HG03135 (cell line): ENCODE measurements at regions not wholly inside any gene's neighbourhood (a gene's known extent, or its start where the extent isn't known, plus 50 kb on each side); places are given as distances from the start of the nearest gene placed in this dataset.
"Not testable (repeated sequence)": the region's sequence is repeated elsewhere in the genome, so short reads cannot be mapped to it uniquely, and the experiment has no call there.

Source experiments
- ATAC-seq: cut with Tn5 transposase; IDR thresholded peaks from one replicate; pipeline ENCODE4 v1.9.1; 2021; ENCODE audit warnings: mild to moderate bottlenecking, moderate library complexity; ENCODE audit not compliant: unreplicated experiment

DNA sequence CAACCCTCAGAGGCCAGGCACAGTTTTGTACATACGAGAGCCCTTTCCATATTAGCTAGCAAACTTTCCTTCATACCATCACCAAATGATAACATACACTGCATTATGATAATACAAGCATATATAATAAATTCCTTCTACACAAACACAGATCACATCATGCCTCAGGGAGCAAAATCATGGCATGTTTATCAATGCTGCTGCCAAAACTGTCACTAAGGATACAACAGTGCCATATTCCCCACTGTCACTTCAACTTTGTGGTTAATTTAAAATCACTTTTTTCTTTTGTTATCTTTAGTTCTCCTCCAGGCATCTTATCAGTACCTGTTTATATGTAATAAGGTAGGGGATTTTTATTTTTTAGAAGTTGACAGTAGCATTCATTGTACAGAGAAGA is 196.3 kb downstream of the EPM2A start:
- no peak for ATAC-seq

DNA sequence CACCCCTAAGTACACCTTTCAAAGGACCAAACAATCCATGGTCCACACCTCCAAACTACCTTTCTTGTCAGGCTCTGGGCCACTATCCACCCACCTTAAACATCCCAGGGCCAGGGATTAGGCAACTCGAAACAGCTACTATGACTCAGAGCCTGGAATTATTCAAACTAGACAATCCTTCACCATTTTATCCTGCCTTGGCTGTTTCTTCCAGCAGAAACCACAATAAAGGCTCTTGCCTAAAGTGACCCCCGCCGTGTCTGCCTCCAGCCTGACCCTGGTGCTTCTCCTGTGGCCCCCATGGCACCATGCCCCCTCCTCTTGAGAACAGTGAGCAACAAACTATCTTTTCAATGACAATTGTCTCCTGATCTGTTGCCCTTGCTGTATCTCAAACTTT is 195.5 kb downstream of the EPM2A start:
- no peak for ATAC-seq

DNA sequence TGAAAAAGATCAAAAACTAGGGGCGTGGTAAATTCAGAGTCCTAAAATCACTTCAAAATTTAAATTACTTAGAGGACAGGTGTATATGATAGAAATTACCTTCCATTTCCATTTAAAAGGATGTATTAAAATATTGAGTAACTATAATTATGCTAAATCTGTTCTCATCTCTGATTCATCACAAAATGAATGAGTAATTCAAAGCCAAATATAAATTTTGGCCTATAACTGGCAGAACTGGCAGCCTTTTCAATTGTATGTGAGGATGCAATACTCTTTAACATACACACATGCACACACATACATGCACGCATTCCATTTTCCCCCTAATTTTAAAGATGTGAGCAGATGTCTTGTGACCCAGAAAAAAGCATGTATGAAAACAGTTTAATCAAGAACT is 194.6 kb downstream of the EPM2A start:
- no peak for ATAC-seq

DNA sequence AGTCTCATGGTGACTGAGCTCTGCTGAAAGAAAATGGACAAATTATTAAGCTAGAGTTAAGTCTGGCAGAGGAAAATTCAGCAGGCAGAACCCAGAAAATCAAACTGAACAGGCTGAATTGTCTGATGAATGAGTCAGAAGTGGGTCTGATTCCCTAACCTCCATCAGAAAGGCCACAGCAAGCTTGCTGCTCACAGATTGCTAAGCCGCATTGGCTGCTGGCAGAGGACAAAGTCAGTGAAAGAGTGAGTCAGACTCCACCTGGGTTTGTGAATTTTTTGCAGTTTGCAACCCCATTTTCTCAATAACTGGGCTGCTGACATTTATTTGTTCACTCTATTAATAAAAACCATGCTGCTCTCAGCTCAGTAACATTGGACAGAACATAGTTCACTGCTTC is 191.3 kb downstream of the EPM2A start:
- ATAC-seq: no peak

DNA sequence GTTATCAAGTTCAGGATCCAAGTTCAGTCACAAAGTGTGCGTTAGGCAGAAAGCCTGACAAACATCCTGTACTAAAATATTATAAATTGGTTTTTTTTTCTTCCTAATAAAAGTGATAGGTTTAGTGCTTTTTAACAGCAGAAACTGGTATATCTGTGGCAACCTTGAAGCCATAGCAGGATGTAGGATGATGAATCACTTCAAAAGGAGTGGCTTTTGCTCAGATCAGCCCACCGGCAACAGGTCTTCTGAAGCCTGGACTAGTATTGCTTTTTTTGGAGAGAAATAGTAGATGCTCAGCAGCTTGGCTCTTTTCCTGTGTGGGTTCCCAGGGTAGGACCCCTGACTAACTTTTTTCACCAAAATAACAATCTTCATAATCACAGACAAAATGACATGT is 190.8 kb downstream of the EPM2A start:
- ATAC-seq: no peak

DNA sequence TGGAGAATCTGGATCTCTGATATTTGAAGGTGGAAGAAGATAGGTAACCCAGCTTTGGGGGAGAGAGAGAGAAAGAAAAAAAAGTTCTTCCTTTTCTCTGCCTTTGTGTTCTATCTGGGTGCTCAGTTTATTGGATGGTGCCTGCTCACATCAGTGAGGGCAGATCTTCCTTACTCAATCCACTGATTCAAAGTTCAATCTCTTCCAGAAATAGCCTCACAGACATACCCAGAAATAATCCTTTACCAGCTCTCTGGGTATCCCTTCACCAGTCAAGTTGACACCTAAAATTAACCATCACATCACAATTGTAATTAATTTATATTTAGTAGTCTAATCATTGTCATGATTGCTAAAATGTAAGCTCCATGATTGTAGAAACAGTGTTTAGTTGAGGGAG is 189.1 kb downstream of the EPM2A start:
- ATAC-seq: no peak

DNA sequence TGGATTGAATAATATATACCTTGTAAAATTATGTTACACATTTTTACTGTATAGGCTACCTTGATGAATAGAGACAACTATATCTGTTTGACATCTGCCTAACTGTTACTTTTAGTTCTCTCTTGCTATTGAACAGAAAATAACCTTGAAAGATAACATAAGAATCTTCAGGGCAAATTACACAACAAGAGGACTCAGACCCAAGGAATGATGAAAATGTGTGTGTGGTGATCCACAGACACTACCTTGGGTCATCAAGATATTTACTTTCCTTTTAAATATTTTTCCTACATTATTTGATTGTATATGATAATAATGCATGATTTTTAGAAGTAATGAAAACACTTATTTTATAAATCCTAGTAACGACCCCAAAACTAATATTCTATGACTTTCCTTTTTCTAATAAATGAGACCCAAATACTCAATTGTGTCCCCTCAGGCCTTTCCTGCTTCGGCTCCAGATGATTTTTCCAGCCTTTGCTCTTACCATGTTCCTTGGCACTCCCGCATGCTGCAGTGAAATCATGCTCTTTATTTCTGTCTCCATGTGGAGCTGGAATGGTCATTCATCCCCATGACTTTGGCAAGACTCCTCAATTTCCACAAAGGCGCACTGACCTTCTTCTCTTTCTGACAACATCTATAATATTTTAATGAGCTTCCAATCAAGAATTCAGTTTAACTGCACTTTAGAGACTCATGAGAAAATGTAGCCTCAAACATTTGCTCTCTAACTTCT is 187.6 kb downstream of the EPM2A start:
- no peak for ATAC-seq

DNA sequence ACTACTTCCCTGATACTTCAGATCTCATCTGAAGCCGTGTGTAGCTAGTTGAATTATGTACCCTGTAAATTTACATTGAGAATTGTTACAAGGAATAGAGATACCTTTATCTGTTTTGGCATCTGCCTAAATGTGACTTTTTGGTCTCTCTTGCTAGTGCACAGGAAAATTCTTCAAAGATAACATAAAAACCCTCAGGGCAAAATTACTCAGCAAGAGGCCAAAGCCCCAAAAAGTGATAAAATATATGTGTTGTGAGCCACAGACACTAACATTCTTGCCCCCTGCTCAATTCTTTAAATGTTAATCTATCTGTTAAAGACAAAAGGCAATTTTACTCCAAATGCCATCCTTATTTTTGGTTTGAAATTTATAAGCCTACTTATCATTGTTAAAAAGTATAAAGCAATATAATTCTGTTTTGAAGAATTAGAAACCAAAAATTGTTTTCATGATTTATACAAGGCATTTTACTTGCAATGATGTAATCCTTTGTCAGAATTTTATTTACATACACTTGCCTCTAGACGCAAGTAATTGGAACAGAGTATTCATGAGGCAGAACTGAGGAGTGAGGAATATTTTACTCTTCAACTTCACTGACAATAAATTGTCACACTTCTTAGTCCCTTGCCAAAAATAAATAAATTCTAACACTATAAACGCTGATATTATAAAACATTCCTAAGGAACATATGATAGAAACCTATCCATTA is 186.2 kb downstream of the EPM2A start:
- no peak for ATAC-seq

DNA sequence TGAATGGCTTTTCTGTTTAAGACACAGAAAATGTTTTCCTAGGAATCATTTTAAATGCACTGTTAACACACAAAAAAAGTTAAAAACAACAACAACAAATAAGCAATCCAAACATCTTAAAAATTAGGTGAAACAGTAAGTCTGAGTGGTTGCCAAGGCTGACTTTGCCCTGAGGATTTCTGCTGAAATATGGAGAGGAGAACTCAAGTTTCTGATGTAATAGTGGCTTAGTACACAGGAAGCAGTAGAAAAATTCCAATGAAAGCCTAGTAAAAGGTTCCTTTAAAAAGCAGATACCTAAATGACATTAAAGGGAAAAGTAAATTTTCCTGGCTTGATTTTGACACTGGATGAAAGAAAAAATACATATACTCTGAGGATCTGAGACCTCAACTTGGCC is 184.2 kb downstream of the EPM2A start:
- ATAC-seq: no peak

DNA sequence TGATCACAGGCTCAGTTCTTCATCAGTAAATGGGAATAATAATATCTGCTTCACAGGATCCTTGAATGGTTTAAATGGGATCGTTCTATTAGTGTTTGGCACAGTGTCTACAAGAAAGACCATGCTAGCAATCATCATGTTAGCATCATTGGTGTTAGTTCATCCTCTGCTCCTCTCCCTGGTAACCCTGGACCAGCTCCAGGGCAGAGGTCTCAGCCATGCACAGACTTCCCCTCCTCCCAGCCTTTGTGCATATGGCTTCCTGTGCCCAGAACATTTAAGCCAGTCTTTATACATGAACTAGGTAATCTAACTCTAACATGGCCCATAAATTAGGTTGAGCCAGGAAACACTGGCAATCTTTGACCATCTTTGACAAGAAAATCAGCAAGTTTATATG is 180.2 kb downstream of the EPM2A start:
- no peak for ATAC-seq

DNA sequence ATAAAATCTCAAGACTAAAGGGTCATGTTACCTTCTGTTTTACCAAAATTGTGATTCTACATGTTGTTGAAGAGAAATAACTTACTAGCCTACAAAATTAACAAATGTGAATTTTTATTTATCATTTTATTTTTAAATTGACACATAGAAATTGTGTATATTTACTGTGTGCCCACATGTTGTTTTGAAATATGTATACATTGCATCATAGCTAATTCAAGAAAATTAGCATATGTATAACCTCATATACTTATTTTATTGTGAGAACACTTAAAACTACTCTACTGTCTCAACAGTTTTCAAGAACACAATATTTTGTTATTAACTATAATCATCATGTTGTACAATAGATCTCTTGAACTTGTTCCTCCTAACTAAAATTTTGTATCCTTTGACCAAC is 177.8 kb downstream of the EPM2A start:
- ATAC-seq: no peak

DNA sequence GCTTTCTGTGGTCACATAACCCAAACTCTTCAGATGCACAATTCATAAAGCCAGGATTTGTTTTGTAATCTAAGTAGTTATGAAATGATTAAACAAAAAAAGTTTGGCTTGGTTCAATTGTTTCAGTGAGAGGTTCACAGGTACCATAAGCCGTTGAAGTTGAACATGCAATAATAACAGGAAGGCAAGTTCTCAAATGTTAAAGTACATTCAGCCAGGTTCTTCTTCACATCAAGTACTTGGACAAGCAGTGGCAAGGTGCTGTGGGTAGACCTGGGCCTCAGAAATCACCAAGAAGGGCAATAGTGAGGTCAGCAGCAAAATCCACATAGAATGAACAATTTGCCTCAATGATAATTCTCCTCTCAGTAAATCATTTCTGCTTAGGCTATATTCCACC is 175.5 kb downstream of the EPM2A start:
- ATAC-seq: no peak

DNA sequence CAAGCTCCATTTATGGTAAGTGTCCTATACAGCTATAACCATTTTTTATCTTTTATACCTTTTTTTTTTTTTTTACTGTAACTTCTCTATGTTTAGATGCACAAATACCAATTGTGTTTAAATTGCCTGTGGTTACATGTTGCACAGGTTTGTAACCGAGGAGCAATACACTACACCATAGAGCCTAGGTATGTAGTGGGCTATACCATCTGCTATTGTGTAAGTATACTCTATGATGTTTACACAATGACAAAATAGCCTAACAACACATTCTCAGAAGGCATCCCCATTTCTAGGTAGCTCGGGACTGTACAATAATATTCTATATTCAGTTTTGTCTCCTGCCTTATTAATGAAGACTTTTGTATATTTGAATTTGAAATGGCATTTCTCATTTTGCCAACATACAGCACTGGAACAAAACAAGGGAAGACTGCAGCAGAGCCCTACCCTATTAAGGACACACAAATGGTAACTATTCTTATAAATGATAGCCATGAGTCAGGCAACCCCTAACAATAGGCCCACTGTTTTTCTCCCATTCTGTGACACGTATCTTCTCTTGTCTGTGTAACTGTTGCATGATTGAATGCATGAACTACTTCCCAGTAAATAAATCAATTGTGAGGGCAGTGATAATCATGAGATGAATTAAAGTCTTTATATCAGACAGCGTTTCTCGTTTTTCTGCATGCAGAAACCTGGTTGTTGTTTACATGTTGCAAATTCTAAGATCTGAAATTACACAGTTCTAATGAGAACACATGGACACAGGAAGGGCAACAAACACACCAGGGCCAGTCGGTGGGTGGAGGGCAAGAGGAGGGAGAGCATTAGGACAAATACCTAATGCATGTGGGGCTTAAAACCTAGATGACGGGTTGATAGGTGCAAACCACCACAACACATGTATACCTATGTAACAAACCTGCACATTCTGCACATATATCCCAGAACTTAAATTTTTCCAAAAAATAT is 173.9 kb downstream of the EPM2A start:
- ATAC-seq: no peak

DNA sequence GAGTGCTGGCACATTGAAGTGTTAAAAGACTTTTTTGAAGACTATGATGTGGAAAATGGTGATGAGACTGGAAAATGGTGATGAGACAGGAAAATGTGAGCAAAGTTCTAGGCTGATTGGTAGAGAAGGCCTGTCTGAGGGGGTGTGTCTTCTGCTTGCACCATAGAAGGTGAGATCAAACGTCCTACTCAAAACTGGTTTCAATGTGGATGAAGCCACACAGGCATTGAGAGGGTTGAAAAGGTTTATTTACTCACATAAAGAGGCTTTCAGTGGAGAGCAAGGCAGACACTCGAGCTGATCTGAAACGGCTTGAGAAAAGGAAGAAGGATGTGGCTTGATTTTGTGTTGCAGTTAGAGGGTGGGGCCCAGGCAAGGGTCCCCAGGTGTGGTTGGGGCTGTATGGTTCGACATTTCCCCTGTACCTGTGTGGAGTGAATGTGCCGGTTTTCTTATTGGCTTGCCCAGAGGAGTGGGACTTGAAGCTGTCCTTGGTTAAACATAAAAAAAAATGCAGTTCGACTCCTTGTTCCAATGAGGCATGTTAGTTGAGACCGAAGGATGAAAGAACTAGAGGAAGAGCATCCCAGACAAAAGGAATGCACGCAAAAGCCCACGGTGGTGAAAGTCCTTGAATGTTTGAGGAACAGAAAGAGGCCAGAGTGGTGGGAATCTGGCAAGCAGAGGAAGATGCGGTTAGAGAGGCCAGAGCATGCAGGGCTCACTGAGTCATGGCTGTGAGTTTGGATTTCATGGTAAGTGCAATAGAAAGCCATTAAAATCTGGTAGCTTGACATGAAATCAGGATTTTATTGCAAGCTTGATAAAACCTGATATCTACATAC is 172.3 kb downstream of the EPM2A start:
- no peak for ATAC-seq

DNA sequence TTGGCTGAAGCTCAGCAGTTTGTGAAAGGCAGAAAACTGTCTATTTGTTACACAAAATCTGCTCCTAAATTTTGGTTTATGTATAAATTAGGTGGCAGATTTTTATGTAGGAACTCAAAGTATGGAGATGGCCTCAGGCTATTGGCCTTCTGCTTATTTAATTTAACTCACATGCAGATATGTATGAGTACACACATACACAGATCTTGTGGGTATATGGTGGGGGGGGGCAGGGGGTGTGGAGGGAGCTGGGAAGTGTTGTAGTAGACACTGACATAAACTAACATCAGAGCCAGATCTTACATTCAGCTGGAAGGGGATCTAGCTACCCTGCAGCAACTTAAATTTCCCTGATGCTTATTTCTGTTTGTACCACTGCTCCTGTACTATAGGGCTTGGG is 170.8 kb downstream of the EPM2A start:
- ATAC-seq: no peak

DNA sequence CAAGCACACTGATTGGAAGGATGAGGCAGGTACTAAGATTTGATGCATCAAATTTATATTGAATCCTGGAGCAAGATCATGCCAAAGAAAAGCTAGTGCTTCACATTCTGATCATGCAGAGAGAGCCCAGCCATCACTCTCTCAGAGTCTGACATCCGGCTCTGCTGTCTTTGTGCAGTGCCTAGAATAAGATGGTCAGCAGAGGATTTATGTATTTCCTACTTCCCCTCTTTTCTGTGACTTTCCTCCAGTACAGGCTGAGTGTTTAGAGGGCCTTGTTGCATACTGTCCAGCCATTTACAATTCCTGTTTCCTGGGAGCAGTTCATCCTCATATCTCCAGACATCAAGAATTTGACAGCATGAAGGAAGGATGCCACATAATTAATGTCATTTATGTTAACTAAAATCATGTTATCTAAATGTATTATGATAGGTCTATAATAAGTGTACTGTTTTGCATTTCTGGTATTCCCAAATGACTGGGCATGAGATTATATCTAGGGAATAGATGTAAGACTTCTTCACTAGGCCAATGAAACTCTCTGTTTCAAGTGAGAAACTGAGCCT is 167.6 kb downstream of the EPM2A start:
- ATAC-seq: no peak

DNA sequence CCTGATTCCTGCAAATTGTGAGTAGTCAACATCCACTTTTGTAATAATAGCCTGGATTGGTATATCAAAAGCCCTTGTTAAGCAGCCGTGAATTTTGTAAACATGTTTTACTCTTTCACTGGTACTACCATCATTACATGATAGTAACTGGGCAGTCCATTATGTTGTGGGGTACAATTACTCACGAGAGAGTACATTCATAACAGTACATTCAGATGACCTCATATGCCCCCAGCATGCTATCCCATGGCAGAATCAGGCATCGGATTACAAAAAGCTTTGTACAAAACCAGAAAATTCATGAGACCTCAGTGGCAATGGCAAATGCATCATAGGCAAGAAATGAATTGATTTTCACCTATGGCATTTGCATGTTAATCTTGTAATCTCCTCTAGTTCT is 166.2 kb downstream of the EPM2A start:
- ATAC-seq: no peak

DNA sequence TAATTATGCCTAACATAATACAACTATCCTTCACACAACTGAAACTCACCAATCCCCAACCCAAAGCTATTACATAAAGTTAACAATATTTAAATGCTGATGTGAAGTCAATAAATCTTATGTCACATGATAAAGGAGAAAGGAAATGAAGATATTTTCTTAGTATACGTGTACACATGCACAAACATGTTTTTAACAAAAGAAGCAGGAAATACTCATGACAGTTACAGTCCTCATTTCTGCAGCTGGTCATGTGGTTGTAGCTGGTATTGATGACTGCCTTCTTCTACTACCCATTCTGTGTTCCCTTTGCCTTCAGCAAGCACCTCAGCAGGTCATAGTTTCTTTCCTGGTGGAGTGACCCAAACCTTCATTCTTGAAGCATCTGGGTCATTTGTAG is 165.0 kb downstream of the EPM2A start:
- ATAC-seq: not testable (repeated sequence)

DNA sequence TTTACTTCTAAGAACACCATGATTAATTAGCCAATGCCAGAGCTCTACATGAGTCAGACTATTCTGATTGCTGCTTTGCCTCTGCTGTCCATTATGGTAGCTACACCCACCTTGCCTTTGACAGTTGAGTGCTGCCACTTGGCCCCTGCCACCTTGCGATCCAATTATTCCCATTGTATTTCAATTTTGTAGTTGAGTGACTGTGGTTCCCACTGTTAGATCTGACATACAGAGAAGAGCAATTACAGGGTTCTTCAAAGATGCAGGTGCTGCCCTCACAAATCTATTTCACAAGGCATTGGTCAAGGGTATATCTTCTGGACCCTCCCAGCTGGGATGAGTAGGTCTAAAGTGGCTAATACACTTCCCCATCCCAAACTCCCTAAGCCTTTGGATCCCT is 161.1 kb downstream of the EPM2A start:
- ATAC-seq: not testable (repeated sequence)
